ENCODE measurements at regions not wholly inside any gene's neighbourhood (a gene's known extent, or its start where the extent isn't known, plus 50 kb on each side); places are given as distances from the start of the nearest gene placed in this dataset.

GRCh38 chr12:27905285-27906126, 67.0 kb downstream of the PTHLH start:
- TF ChIP-seq CTCF (IDR thresholded peaks at IDR 0.05; ENCODE audit: insufficient read depth, low read length, poor library complexity, severe bottlenecking), result no peak
- TF ChIP-seq EZH2phosphoT487 (conservative IDR thresholded peaks at IDR 0.05; ENCODE audit: low read length), result no peak
- Histone ChIP-seq H3K27me3 (ENCODE audit: low read length) (no peaks in the 10 kb centered on the region), H2AFZ (ENCODE audit: low read depth, low read length, severe bottlenecking) (no peak overlapping the region), H3F3A (ENCODE audit: insufficient read depth) (peaks cover 9% of the 10 kb centered on the region; the same call in 1 of the 2 replicates), H3K9me2 (replicated peaks; ENCODE audit: insufficient read depth, low read length) (no peaks in the 10 kb centered on the region), H3K36me3 (ENCODE audit: low read length) (no peaks in the 10 kb centered on the region; the same call in 1 of the 2 replicates), H3K9me3 (ENCODE audit: insufficient read depth, low read length) (no peaks in the 10 kb centered on the region), H3K4me2 (ENCODE audit: low read depth, low read length, poor library complexity, severe bottlenecking) (no peak overlapping the region), H3K79me2 (ENCODE audit: insufficient read depth, low read length) (no peaks in the 10 kb centered on the region), H3K9ac (ENCODE audit: low read length) (no peak overlapping the region), H3K27ac (ENCODE audit: low read depth, low read length) (no peak overlapping the region), H4K20me1 (ENCODE audit: low read depth, low read length) (no peaks in the 10 kb centered on the region), H3K4me3 (ENCODE audit: insufficient read depth, low read length, poor library complexity, severe bottlenecking) (no peak overlapping the region)

GRCh38 chr12:27902651-27903050, 69.9 kb downstream of the PTHLH start:
- Histone ChIP-seq H3K27me3 (ENCODE audit: low read length) (no peaks in the 10 kb centered on the region), H2AFZ (ENCODE audit: low read depth, low read length, severe bottlenecking) (no peak overlapping the region), H3K4me2 (ENCODE audit: low read depth, low read length, poor library complexity, severe bottlenecking) (no peak overlapping the region), H3K4me3 (ENCODE audit: insufficient read depth, low read length, poor library complexity, severe bottlenecking) (no peak overlapping the region), H3K9me2 (replicated peaks; ENCODE audit: insufficient read depth, low read length) (no peaks in the 10 kb centered on the region), H3F3A (ENCODE audit: insufficient read depth) (peaks cover 15% of the 10 kb centered on the region; the same call in 1 of the 2 replicates), H3K27ac (ENCODE audit: low read depth, low read length) (no peak overlapping the region), H3K9me3 (ENCODE audit: insufficient read depth, low read length) (no peaks in the 10 kb centered on the region), H3K36me3 (ENCODE audit: low read length) (no peaks in the 10 kb centered on the region; the same call in 1 of the 2 replicates), H4K20me1 (ENCODE audit: low read depth, low read length) (no peaks in the 10 kb centered on the region), H3K79me2 (ENCODE audit: insufficient read depth, low read length) (no peaks in the 10 kb centered on the region), H3K9ac (ENCODE audit: low read length) (no peak overlapping the region)
- TF ChIP-seq EZH2phosphoT487 (conservative IDR thresholded peaks at IDR 0.05; ENCODE audit: low read length), result no peak
- TF ChIP-seq CTCF (IDR thresholded peaks at IDR 0.05; ENCODE audit: insufficient read depth, low read length, poor library complexity, severe bottlenecking), result no peak

- Histone ChIP-seq H3K9me2 (replicated peaks; ENCODE audit: insufficient read depth, low read length) (no peaks in the 10 kb centered on the region), H3F3A (ENCODE audit: insufficient read depth) (peaks cover 16% of the 10 kb centered on the region; the same call in 1 of the 2 replicates), H3K27me3 (ENCODE audit: low read length) (no peaks in the 10 kb centered on the region), H3K9me3 (ENCODE audit: insufficient read depth, low read length) (no peaks in the 10 kb centered on the region), H4K20me1 (ENCODE audit: low read depth, low read length) (no peaks in the 10 kb centered on the region), H3K36me3 (ENCODE audit: low read length) (no peaks in the 10 kb centered on the region; the same call in 1 of the 2 replicates), H3K9ac (ENCODE audit: low read length) (no peak overlapping the region), H3K79me2 (ENCODE audit: insufficient read depth, low read length) (no peaks in the 10 kb centered on the region), H2AFZ (ENCODE audit: low read depth, low read length, severe bottlenecking) (no peak overlapping the region), H3K27ac (ENCODE audit: low read depth, low read length) (peak overlapping the region; percentile 55; the same call in 1 of the 2 replicates), H3K4me2 (ENCODE audit: low read depth, low read length, poor library complexity, severe bottlenecking) (no peak overlapping the region), H3K4me3 (ENCODE audit: insufficient read depth, low read length, poor library complexity, severe bottlenecking) (no peak overlapping the region)
- TF ChIP-seq EZH2phosphoT487 (conservative IDR thresholded peaks at IDR 0.05; ENCODE audit: low read length), result no peak
- TF ChIP-seq CTCF (IDR thresholded peaks at IDR 0.05; ENCODE audit: insufficient read depth, low read length, poor library complexity, severe bottlenecking), result no peak
Measured at GRCh38 chr12:27901959-27902358, 70.6 kb downstream of the PTHLH start.
